Right atrium auricular region (tissue), 2 donors: ENCODE measurements at regions not wholly inside any gene's neighbourhood (a gene's known extent, or its start where the extent isn't known, plus 50 kb on each side); places are given as distances from the start of the nearest gene placed in this dataset.
A peak's percentile ranks its signal among the peaks of the same experiment; 100 is the strongest.

Source experiments
- DNase-seq: peaks from one replicate; pipeline ENCODE4 v3.0.0-alpha.2; 2019; ENCODE audit warnings: low spot score
- H3K27ac ChIP-seq, 2 donors: fragments of 200-600 bp; sonication (generic); 1 replicate in 1 of 2; 2 replicates in 1 of 2; pipeline ENCODE4 v1.5.1; 2016 to 2019
- H3K27me3 ChIP-seq, 2 donors: fragments of 200-600 bp; sonication (generic); one replicate each; pipeline versions ENCODE4 v1.5.1 to v1.6.0; 2017 to 2019
- H3K36me3 ChIP-seq: fragments of 200-600 bp; sonication (generic); one replicate; pipeline ENCODE4 v1.5.1; 2016
- H3K4me1 ChIP-seq, 2 donors: fragments of 200-600 bp; sonication (generic); one replicate each; pipeline versions ENCODE4 v1.5.1 to v1.6.0; 2017 to 2019
- H3K4me3 ChIP-seq, 2 donors: fragments of 200-600 bp; sonication (generic); 1 replicate in 1 of 2; 2 replicates in 1 of 2; pipeline ENCODE4 v1.5.1; 2017 to 2019; ENCODE audit warnings: mild to moderate bottlenecking in 1 of 2, moderate library complexity in 1 of 2
- H3K9me3 ChIP-seq, 2 donors: fragments of 200-600 bp; sonication (generic); one replicate each; pipeline ENCODE4 v1.5.1; 2019
- CTCF ChIP-seq, 2 donors: fragments of 200-600 bp; sonication (generic); IDR thresholded peaks; one replicate each; pipeline ENCODE4 v1.5.1; 2019; ENCODE audit warnings: antibody characterized with exemption in 2 of 2

- no peak for DNase-seq
- no peaks in the 10 kb centered on the region for H3K36me3 ChIP-seq
- H3K9me3 ChIP-seq, result no peaks in the 10 kb centered on the region
- H3K4me3 ChIP-seq, result no peak overlapping the region
- no peaks in the 10 kb centered on the region for H3K27me3 ChIP-seq
- peaks cover 0 to 10% of the 10 kb centered on the region in 2 donors for H3K4me1 ChIP-seq
- no peak for TF ChIP-seq CTCF (IDR thresholded peaks at IDR 0.05)
- H3K27ac ChIP-seq, result no peak overlapping the region
Measured at GRCh38 chrX:68936608-68937007, 107.8 kb downstream of the EFNB1 start.

GRCh38 chrX:68936126-68936525 lies 107.3 kb downstream of the EFNB1 start:
- H3K4me1 ChIP-seq, result peaks cover 0 to 13% of the 10 kb centered on the region in 2 donors
- TF ChIP-seq CTCF (IDR thresholded peaks at IDR 0.05), result no peak
- DNase-seq, result no peak
- no peaks in the 10 kb centered on the region for H3K27me3 ChIP-seq
- H3K27ac ChIP-seq, result no peak overlapping the region
- no peaks in the 10 kb centered on the region for H3K9me3 ChIP-seq
- no peak overlapping the region for H3K4me3 ChIP-seq
- no peaks in the 10 kb centered on the region for H3K36me3 ChIP-seq

- H3K4me1 ChIP-seq, result peaks cover 0 to 20% of the 10 kb centered on the region in 2 donors
- no peak for TF ChIP-seq CTCF (IDR thresholded peaks at IDR 0.05)
- no peak overlapping the region for H3K27ac ChIP-seq
- no peak for DNase-seq
- H3K36me3 ChIP-seq, result no peaks in the 10 kb centered on the region
- H3K9me3 ChIP-seq, result no peaks in the 10 kb centered on the region
- no peaks in the 10 kb centered on the region for H3K27me3 ChIP-seq
- H3K4me3 ChIP-seq, result no peak overlapping the region
Measured at GRCh38 chrX:68935362-68935761, 106.5 kb downstream of the EFNB1 start.

DNA sequence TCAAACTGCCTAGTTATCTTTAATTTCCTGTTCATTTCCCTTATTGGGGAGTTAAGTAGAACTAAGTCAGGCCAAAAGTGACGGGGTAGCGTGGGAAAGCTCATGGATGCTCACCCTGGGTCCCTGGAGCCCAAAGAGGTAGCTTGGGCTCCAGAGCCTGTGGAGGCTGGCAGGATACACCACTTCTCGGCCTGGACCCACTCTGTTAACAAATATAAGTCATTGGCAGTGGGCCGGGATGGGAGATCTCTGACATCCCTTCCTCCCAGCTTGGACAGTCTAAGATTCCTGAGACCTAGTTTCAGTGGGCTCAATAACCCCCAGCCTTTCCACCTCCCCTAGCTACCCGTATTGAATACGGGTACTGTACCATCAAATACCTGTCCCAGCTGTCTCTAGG lies 106.1 kb downstream of the EFNB1 start:
- Histone ChIP-seq H3K36me3 (no peaks in the 10 kb centered on the region), H3K4me3 (no peak overlapping the region), H3K27ac (peak overlapping the region; percentile 13 to 18), H3K27me3 (no peaks in the 10 kb centered on the region), H3K4me1 (peaks cover 0 to 25% of the 10 kb centered on the region in 2 donors), H3K9me3 (no peaks in the 10 kb centered on the region)
- no peak for TF ChIP-seq CTCF (IDR thresholded peaks at IDR 0.05)
- no peak for DNase-seq

DNA sequence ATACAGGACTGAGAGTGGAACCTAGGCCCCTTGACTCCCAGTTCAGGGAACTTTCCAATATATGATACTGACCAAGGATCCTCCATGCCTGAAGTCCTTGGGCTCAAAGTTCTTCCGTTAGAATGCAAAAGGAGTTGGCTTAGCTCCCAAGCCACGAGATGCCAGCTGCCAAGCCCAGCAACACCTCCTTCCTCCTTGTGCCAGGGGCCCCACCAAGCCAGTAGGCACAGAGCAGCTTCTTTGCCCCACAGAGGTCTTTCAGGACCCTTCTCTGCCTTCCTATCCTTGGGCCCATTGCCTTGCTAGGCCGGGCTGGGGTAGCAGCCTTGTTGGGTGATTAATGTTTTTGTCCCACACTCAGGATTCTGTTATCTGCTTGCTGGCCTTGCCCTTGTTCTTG lies 105.6 kb downstream of the EFNB1 start:
- H3K27ac ChIP-seq, result peak overlapping the region in 1 of 2 donors; percentile 13
- H3K9me3 ChIP-seq, result no peaks in the 10 kb centered on the region
- H3K27me3 ChIP-seq, result no peaks in the 10 kb centered on the region
- H3K4me3 ChIP-seq, result no peak overlapping the region
- peaks cover 0 to 30% of the 10 kb centered on the region in 2 donors for H3K4me1 ChIP-seq
- DNase-seq, result no peak
- no peak for TF ChIP-seq CTCF (IDR thresholded peaks at IDR 0.05)
- H3K36me3 ChIP-seq, result no peaks in the 10 kb centered on the region

- H3K27me3 ChIP-seq, result no peaks in the 10 kb centered on the region
- H3K4me1 ChIP-seq, result peaks cover 0 to 28% of the 10 kb centered on the region in 2 donors
- no peaks in the 10 kb centered on the region for H3K36me3 ChIP-seq
- no peak for DNase-seq
- H3K4me3 ChIP-seq, result no peak overlapping the region
- TF ChIP-seq CTCF (IDR thresholded peaks at IDR 0.05), result no peak
- peak overlapping the region in 1 of 2 donors; percentile 55 for H3K27ac ChIP-seq
- H3K9me3 ChIP-seq, result no peaks in the 10 kb centered on the region
Measured at GRCh38 chrX:68932611-68933010, 103.8 kb downstream of the EFNB1 start.
